ENCODE measurements at regions not wholly inside any gene's neighbourhood (a gene's known extent, or its start where the extent isn't known, plus 50 kb on each side); places are given as distances from the start of the nearest gene placed in this dataset.

- no peak for DNase-seq (ENCODE audit: low read depth)
These were observed 79.5 kb downstream of the IRF2BPL start for GRCh38 chr14:76948976-76949375.

GRCh38 chr14:76948213-76948947 lies 80.1 kb downstream of the IRF2BPL start:
- no peak for DNase-seq (ENCODE audit: low read depth)

DNA sequence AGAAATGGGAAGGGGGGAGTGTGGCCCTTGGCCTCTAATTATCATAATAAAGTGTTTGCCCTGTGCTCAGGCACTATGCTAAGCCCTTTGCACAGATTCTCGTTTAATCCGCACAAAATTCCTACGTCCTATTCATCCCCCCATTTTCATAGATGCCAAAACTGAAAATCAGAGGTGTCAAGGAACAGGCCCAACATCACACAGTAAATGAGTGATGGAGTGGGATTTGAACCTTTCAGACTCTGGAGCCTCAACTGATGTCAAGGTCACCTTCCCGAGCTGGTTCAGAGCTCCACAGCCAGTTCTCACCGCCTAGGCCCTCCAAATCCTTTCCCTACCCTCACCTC lies 80.7 kb downstream of the IRF2BPL start:
- no peak for DNase-seq (ENCODE audit: low read depth)

- no peak for DNase-seq (ENCODE audit: low read depth)
These were observed 81.2 kb downstream of the IRF2BPL start for GRCh38 chr14:76947078-76947837.

- DNase-seq (ENCODE audit: low read depth): no peak
These were observed 81.8 kb downstream of the IRF2BPL start for GRCh38 chr14:76946753-76947077.

- no peak for DNase-seq (ENCODE audit: low read depth)
These were observed 85.4 kb downstream of the IRF2BPL start for GRCh38 chr14:76943072-76943471.

GRCh38 chr14:76941946-76942805 lies 86.3 kb downstream of the IRF2BPL start:
- DNase-seq (ENCODE audit: low read depth): no peak

DNA sequence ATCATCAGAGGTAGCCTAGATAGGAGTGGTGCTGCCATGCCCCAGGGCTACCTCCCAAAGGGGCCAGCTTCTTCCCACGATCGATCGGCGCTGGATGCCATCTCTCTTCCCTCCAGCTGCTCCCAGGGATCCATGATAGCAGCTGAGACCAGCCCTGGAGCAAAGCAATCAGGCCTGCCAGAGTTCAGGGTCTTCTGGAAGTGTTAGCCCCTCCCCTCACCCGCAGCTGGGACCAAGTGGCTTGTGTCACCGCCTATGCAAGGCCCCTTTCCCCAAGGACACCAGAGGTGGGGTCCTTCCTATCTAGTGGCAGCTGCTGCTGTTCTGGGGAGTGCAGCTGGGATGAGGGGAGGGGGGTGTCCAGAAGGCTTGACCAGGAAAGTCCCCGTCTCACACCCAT lies 87.0 kb downstream of the IRF2BPL start:
- DNase-seq (ENCODE audit: low read depth): no peak

DNA sequence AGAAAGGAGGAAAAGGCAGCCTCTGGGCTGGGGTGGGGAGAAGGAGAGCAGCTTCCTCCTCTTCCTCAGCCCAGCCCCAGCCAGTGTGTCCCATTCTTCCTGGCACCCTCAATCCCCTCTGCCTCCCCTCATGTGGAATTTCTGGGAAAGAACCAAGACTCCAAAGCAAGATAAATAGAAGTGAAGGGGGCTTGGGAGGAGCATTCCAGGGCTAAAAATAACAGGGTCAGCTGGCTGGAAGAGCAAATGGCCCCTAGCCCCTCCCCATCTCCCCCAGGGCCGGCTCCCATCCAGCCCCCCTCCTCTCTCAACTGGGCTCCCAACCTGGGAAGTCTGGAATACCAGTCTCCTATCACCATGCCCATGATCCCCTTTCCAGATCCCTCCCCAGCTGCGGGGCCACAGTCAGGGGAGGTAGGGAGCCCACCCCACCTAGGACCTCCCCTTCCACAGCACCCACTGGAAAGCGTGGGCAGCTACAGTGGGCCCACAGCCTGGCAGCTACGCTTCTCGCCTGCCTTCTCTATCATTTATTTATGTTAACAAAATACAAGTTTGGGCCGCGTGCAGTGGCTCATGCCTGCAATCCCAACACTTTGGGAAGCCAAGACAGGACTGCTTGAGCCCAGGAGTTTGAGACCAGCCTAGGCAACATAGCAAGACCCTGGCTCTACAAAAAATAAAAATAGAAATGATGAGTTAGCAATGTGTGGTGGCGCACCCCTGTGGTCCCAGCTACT lies 88.3 kb downstream of the IRF2BPL start:
- DNase-seq (ENCODE audit: low read depth): no peak

DNA sequence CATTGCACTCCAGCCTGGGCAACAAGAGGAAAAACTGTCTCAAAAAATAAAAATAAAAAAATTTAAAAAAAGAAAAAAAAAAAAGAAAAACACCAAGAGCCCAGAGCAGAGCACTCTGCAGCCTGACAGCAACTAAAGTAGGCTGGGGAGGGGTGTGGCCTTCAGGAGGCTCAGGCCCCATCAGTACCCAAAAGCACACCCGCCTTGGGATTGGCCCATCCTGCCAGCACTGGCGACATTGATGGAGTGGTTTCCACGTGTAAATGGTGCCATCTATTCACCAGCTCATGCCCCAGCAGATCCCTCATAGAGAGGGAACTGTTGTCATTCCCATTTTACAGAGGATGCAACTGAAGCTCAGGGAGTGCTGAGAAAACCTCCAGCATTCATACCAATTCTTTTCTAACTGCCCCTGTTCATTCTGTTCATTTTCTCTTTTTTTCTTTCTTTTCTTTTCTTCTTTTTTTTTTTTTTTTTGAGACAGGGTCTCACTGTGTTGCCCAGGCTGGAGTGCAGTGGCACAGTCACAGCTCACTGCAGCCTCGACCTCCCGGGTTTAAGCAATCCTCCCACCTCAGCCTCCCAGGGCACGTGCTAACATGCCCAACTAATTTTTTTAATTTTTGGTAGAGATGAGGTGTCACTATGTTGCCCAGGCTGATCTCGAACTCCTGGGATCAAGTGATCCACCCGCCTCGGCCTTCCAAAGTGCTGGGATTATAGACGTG lies 89.3 kb downstream of the IRF2BPL start:
- no peak for DNase-seq (ENCODE audit: low read depth)

DNA sequence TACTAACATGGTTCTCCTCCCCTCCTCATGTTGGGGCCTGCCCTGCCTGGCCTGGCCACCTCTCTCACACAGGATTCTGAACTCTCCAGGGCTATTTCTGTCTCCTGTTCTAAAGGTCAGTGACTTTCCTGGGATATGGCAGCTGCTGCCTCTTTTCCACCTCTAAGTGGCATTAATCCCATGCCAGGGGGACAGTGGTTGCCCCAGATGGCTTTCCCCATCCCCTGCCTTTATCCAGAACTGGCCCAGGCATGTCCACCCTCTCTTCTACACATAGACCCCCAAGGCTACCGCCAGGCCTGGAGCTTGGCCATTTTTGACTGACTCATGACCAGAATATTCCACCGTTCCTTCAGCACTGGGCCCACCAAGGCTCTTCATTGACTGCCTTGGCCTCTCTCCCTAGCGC lies 90.4 kb downstream of the IRF2BPL start:
- no peak for DNase-seq (ENCODE audit: low read depth)

GRCh38 chr14:76937181-76938091 lies 91.1 kb downstream of the IRF2BPL start:
- DNase-seq (ENCODE audit: low read depth): peak; percentile 81

DNA sequence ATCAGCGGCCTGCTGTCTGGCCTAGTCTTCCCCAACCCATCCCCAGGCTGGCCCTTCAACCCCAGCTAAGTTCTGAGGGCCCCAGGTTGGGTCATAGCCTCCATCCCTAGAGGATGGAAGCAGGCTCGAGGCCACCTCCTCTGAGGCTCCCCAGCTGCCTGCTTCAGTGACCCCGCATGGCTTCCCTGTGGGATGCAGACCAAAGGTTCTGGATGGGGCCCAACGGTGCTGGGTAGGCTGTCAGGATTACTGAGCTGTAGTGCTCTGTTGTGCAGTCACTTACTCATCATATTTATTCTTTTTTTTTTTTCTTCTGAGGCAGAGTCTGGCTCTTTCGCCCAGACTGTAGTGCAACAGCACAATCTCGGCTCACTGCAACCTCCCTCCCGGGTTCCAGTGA lies 92.0 kb downstream of the IRF2BPL start:
- no peak for DNase-seq (ENCODE audit: low read depth)

DNA sequence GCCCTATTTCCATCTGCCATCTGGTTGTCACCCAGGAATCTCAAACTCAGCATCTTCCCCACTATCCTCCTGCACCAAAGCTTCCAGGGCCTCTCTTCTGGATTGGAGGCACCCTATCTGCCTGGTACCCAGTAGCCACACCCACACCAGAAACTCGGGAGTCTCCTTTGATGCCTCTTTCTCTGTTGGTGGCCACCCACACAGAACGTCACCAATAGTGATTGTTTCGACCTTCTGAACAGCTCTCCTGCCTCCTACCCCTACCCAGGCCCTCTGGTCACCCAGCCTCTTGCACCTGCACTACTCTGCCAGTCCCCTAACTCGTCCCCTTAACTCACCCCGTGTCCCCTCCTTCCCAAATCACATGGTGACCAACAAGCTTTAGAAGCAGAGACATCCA lies 95.0 kb downstream of the IRF2BPL start:
- no peak for DNase-seq (ENCODE audit: low read depth)

GRCh38 chr14:76931631-76932402 lies 96.7 kb downstream of the IRF2BPL start:
- no peak for DNase-seq (ENCODE audit: low read depth)

DNA sequence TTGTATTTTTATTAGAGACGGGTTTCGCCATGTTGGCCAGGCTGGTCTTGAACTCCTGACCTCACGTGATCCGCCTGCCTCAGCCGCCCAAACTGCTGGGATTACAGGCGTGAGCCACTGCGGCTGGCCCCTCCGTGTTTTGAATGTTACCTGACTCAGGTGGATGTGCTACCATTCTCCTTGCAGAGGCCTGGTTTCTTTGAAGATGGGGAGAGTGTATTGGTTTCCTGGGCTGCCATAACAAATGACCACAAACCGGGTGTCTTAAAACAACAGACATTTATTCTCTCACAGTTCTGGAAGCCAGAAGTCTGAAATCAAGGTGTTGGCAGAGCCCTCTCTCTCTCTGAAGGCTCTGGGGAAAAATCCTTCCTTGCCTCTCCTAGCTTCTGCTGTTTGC lies 98.0 kb downstream of the IRF2BPL start:
- no peak for DNase-seq (ENCODE audit: low read depth)

- DNase-seq (ENCODE audit: low read depth): no peak
These were observed 98.6 kb downstream of the IRF2BPL start for GRCh38 chr14:76929927-76930326.

GRCh38 chr14:76927971-76928700 lies 100.4 kb downstream of the IRF2BPL start:
- DNase-seq (ENCODE audit: low read depth): no peak

All from GM04503 (cell line).